Activated T-cell treated with anti-CD3 and anti-CD28 coated beads, Interleukin-2, amount 50 U/mL, for 72 hours (primary cell): ENCODE measurements at regions not wholly inside any gene's neighbourhood (a gene's known extent, or its start where the extent isn't known, plus 50 kb on each side); places are given as distances from the start of the nearest gene placed in this dataset.

Source experiments
- ATAC-seq, 2 donors: fragments of 150-1000 bp; cut with Tn5 transposase; replicated peaks in 1 of 2; 2 replicates each; pipeline ENCODE4 v1.10.0; 2021; ENCODE audit warnings: moderate library complexity in 2 of 2, mild to moderate bottlenecking in 1 of 2
- DNase-seq, 2 donors: peaks; one replicate each; pipeline ENCODE4 v3.0.0; 2021 to 2022; ENCODE audit warnings: mixed read lengths in 1 of 2
- H3K27ac Mint-ChIP-seq: one replicate; pipeline ENCODE4 v1.8.0; 2022; ENCODE audit warnings: mild to moderate bottlenecking, moderate library complexity, mixed read lengths
- H3K27me3 Mint-ChIP-seq: one replicate; pipeline ENCODE4 v1.8.0; 2022; ENCODE audit warnings: low read depth, mixed read lengths
- H3K36me3 Mint-ChIP-seq, 2 donors: one replicate each; pipeline ENCODE4 v1.8.0; 2022; ENCODE audit warnings: mixed read lengths in 2 of 2, mild to moderate bottlenecking in 1 of 2; ENCODE audit not compliant: insufficient read depth in 2 of 2
- H3K4me1 Mint-ChIP-seq: one replicate; pipeline ENCODE4 v1.8.0; 2022; ENCODE audit warnings: low read depth, mixed read lengths
- H3K4me3 Mint-ChIP-seq, 2 donors: one replicate each; pipeline ENCODE4 v1.8.0; 2022; ENCODE audit warnings: mild to moderate bottlenecking in 2 of 2, mixed read lengths in 2 of 2, moderate library complexity in 2 of 2
- H3K9me3 Mint-ChIP-seq, 2 donors: one replicate each; pipeline ENCODE4 v1.8.0; 2022; ENCODE audit warnings: mixed read lengths in 2 of 2

GRCh38 chr6:26162399-26162798, 75.2 kb downstream of the HFE start:
- H3K27ac Mint-ChIP-seq: no peak overlapping the region
- DNase-seq: no peak

DNA sequence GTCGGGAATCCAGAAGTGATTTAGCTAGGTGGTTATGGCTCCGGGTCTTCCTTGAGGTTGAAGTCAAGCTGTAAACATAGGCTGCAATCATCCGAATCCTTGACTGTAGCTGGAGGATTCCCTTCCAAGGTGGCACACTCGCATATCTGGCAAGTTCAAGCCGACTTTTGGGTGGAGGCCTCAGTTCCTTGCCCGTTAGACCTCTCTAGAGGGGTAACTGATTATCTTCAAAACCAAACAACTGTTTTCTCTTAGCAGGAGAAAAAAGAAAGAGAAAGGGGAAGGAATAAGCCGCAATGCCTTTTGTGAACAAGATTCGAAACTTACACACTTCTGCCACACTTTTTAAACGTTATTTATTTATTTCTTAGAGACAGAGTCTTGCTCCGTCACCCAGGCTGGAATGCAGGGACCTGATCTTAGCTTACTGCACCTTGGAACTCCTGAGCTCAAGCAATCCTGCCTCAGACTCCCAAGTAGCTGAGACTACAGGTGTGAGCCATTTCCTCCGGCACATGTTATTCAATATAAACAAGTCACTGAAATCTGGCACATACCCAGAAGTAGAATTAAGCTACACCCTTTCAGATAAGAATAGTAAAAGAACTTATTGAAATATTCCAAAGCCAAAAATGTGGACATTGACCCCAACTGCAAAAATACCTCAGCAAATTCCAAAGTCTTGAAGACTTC, 76.3 kb downstream of the HFE start:
- Mint-ChIP-seq H3K27me3 (no peaks in the 10 kb centered on the region), H3K4me1 (peaks cover 71% of the 10 kb centered on the region), H3K9me3 (no peaks in the 10 kb centered on the region), H3K27ac (no peak overlapping the region), H3K36me3 (peaks cover 4 to 8% of the 10 kb centered on the region in 2 donors), H3K4me3 (peak overlapping the region; percentile 17 to 42)
- ATAC-seq (no peak), DNase-seq (no peak)

More at GRCh38 chr6:26162399-26162798, 75.2 kb downstream of the HFE start:
- H3K4me3 Mint-ChIP-seq: no peak overlapping the region
- H3K36me3 Mint-ChIP-seq: peaks cover 8 to 9% of the 10 kb centered on the region in 2 donors
- peaks cover 78% of the 10 kb centered on the region for H3K4me1 Mint-ChIP-seq
- H3K9me3 Mint-ChIP-seq: no peaks in the 10 kb centered on the region
- ATAC-seq: no peak
- H3K27me3 Mint-ChIP-seq: no peaks in the 10 kb centered on the region

GRCh38 chr6:26164120-26164505, 76.9 kb downstream of the HFE start:
- Mint-ChIP-seq H3K9me3 (no peaks in the 10 kb centered on the region), H3K27me3 (no peaks in the 10 kb centered on the region), H3K4me3 (peak overlapping the region in 1 of 2 donors; percentile 17), H3K27ac (no peak overlapping the region), H3K4me1 (peaks cover 71% of the 10 kb centered on the region), H3K36me3 (peaks cover 4 to 8% of the 10 kb centered on the region in 2 donors)
- ATAC-seq (no peak), DNase-seq (no peak)

DNA sequence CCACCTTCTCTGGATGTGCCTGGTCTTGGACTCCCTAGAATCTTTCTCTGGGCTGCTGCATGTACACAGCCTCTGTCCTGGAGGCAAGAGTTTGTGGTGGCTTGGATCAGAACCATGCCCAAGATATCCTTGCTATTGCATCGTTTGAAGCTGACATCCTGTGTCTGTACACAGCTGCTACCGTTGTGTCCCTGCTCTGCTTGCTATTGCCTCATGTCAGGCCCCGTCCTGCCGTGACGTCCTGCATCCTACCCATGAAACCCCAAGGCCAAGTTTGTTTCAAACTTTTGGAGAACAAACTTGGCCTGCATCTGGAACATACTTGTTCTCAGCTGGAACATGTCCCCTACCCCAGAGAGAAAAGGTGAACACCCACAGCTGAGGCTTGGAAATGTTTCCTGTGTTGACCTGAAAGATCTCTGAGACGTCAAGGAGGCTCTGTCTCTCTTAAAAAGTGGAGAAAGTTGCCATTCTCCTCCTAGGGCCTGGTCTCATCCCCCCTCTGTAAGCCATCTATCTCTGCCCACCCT, 78.1 kb downstream of the HFE start:
- Mint-ChIP-seq H3K27me3 (no peaks in the 10 kb centered on the region), H3K4me1 (peaks cover 68% of the 10 kb centered on the region), H3K27ac (no peak overlapping the region), H3K9me3 (no peaks in the 10 kb centered on the region), H3K36me3 (peaks cover 0 to 2% of the 10 kb centered on the region in 2 donors), H3K4me3 (peak overlapping the region; percentile 21 to 39)
- ATAC-seq (no peak), DNase-seq (no peak)

GRCh38 chr6:26170181-26170580, 83.0 kb downstream of the HFE start:
- H3K4me3 Mint-ChIP-seq: peak overlapping the region; percentile 83 to 100
- DNase-seq: no peak
- no peaks in the 10 kb centered on the region for H3K27me3 Mint-ChIP-seq
- peak overlapping the region; percentile 94 for H3K27ac Mint-ChIP-seq
- no peak for ATAC-seq
- H3K9me3 Mint-ChIP-seq: no peaks in the 10 kb centered on the region
- H3K36me3 Mint-ChIP-seq: peaks cover 3 to 4% of the 10 kb centered on the region in 2 donors
- H3K4me1 Mint-ChIP-seq: peaks cover 62% of the 10 kb centered on the region

DNA sequence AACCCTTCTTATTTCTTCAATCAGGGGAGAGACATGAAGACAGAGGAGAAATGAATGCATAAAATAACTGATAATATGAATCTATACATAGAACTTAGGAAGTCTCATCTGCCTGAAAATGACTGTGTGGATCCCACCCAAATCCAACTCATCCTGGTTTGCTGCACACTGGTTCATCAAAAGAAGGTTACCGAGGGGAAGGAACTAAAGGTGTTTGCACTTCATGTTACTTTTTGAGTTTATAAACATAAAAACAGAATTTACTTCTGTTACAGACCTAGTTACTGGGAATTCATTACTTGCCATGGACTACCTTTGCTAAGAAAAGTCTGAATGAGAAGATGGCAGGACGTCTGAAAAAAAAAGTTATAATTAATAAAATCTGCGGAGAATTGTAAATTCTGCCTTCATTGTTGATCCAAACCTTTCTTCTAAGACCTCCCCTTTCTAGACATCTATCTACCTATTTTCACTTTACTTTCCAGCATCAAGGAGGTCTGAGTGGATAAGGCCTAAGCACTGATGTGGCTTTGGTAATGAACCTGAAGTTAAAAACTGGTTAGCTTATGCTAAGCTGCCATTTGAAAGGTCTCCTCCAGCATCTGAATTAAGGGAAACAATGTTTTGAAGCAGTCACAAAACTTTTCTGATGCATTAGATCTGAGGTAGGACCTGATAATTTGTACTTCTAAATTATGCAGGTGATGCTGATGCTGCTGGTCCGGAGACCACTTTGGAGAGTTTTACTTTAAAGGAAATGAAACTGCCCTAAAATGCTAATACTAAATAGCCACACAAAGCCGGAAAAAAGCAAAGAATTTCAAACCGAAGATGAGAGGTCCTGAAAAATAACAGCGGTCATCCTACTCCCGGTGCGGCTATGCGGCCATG, 84.0 kb downstream of the HFE start:
- Mint-ChIP-seq H3K9me3 (no peaks in the 10 kb centered on the region), H3K4me1 (peaks cover 62% of the 10 kb centered on the region), H3K4me3 (peak overlapping the region; percentile 83 to 100), H3K36me3 (peaks cover 3 to 4% of the 10 kb centered on the region in 2 donors), H3K27ac (peak overlapping the region; percentile 94), H3K27me3 (no peaks in the 10 kb centered on the region)
- DNase-seq (no peak), ATAC-seq (no peak)

- H3K4me1 Mint-ChIP-seq: peaks cover 57% of the 10 kb centered on the region
- H3K36me3 Mint-ChIP-seq: peaks cover 3 to 4% of the 10 kb centered on the region in 2 donors
- peak overlapping the region; percentile 83 to 100 for H3K4me3 Mint-ChIP-seq
- no peaks in the 10 kb centered on the region for H3K27me3 Mint-ChIP-seq
- DNase-seq (peak in 1 of 2 donors; percentile 18), ATAC-seq (peak; percentile 27 to 33)
- H3K9me3 Mint-ChIP-seq: no peaks in the 10 kb centered on the region
- peak overlapping the region; percentile 94 for H3K27ac Mint-ChIP-seq
Observed at GRCh38 chr6:26172608-26172968, 85.4 kb downstream of the HFE start.

DNA sequence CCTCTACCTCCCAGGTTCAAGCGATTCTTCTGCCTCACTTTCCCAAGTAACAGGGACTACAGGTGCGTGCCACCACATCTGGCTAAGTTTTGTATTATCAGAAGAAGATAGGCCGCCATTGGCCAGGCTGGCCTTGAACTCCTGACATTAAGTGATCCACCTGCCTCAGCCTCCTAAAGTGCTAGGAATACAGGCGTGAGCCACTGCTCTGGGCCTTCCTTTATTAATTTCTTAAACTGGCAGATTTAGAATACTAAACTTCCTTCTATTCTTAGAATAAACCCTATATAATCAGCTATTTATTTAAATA, 86.6 kb downstream of the HFE start:
- peak overlapping the region; percentile 80 for H3K27ac Mint-ChIP-seq
- no peaks in the 10 kb centered on the region for H3K27me3 Mint-ChIP-seq
- no peaks in the 10 kb centered on the region for H3K9me3 Mint-ChIP-seq
- peaks cover 63% of the 10 kb centered on the region for H3K4me1 Mint-ChIP-seq
- H3K4me3 Mint-ChIP-seq: peak overlapping the region; percentile 83 to 91
- no peak for ATAC-seq
- no peak for DNase-seq
- H3K36me3 Mint-ChIP-seq: peaks cover 3 to 4% of the 10 kb centered on the region in 2 donors

DNA sequence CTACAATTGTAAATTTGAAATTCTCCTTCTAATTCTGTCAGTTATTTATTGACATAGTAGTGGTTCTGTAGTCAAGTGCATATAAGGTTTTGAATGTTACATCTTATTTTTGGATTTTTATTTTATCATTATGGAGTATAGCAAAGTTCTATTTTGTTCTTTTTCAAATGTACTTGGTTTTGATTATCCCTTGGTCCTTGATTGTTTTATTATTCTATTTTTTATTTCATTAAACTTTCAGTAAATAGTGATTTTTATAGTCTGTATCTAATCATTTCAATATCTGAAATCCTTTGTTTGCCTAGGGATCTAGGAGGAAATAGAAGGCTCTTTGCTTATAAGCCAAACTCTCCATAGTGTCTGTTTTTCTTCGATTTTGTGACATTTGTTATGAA, 87.8 kb downstream of the HFE start:
- DNase-seq (no peak), ATAC-seq (no peak)
- Mint-ChIP-seq H3K27ac (peak overlapping the region; percentile 45), H3K36me3 (peaks cover 3 to 4% of the 10 kb centered on the region in 2 donors), H3K4me1 (peaks cover 60% of the 10 kb centered on the region), H3K4me3 (peak overlapping the region; percentile 50 to 66), H3K27me3 (no peaks in the 10 kb centered on the region), H3K9me3 (no peaks in the 10 kb centered on the region)

GRCh38 chr6:26175428-26176181, 88.4 kb downstream of the HFE start:
- H3K27ac Mint-ChIP-seq: peak overlapping the region; percentile 45
- peaks cover 3 to 4% of the 10 kb centered on the region in 2 donors for H3K36me3 Mint-ChIP-seq
- peak overlapping the region; percentile 50 to 61 for H3K4me3 Mint-ChIP-seq
- no peaks in the 10 kb centered on the region for H3K27me3 Mint-ChIP-seq
- no peaks in the 10 kb centered on the region for H3K9me3 Mint-ChIP-seq
- DNase-seq: peak; percentile 59 to 68
- H3K4me1 Mint-ChIP-seq: peaks cover 60% of the 10 kb centered on the region
- peak in 1 of 2 donors; percentile 10 for ATAC-seq

DNA sequence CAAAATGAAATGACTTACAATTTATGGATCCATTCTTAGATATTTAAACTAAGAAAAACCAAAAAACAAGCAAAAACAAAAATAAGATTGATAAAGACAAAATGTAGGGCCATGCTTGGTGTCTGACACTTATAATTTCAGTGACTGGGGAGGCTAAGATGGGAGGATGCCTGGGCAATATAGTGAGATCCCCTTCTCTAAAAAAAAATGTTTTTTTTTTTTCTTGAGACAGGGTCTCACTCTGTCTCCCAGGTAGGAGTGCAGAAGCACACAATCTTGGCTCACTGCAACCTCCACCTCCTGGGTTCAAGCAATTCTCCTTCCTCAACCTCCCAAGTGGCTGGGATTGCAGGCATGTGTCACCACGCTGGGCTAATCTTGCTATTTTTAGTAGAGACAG, 92.4 kb downstream of the HFE start:
- no peak overlapping the region for H3K27ac Mint-ChIP-seq
- H3K4me3 Mint-ChIP-seq: no peak overlapping the region
- H3K36me3 Mint-ChIP-seq: peaks cover 0 to 2% of the 10 kb centered on the region in 2 donors

GRCh38 chr6:26180346-26180745, 93.1 kb downstream of the HFE start:
- H3K36me3 Mint-ChIP-seq: peaks cover 0 to 2% of the 10 kb centered on the region in 2 donors
- H3K27ac Mint-ChIP-seq: no peak overlapping the region
- H3K4me3 Mint-ChIP-seq: no peak overlapping the region
- H3K27me3 Mint-ChIP-seq: no peaks in the 10 kb centered on the region
- peaks cover 72% of the 10 kb centered on the region for H3K4me1 Mint-ChIP-seq
- DNase-seq (no peak), ATAC-seq (no peak)
- H3K9me3 Mint-ChIP-seq: no peaks in the 10 kb centered on the region

More for the DNA sequence above, 92.4 kb downstream of the HFE start:
- Mint-ChIP-seq H3K4me1 (peaks cover 71% of the 10 kb centered on the region), H3K27me3 (no peaks in the 10 kb centered on the region), H3K9me3 (no peaks in the 10 kb centered on the region)
- DNase-seq: no peak
- no peak for ATAC-seq

- DNase-seq (no peak), ATAC-seq (no peak)
- H3K36me3 Mint-ChIP-seq: peaks cover 0 to 2% of the 10 kb centered on the region in 2 donors
- no peaks in the 10 kb centered on the region for H3K9me3 Mint-ChIP-seq
- peak overlapping the region; percentile 95 for H3K27ac Mint-ChIP-seq
- H3K4me3 Mint-ChIP-seq: peak overlapping the region; percentile 87 to 93
- H3K4me1 Mint-ChIP-seq: peaks cover 75% of the 10 kb centered on the region
- no peaks in the 10 kb centered on the region for H3K27me3 Mint-ChIP-seq
Observed at GRCh38 chr6:26183237-26183580, 96.0 kb downstream of the HFE start.
